Neural progenitor cell (in vitro differentiated cells): ENCODE measurements at regions not wholly inside any gene's neighbourhood (a gene's known extent, or its start where the extent isn't known, plus 50 kb on each side); places are given as distances from the start of the nearest gene placed in this dataset.

Source experiments
- CTCF ChIP-seq: fragments of 200-600 bp; sonication (generic); IDR thresholded peaks from 2 replicates; pipeline ENCODE4 v1.5.1; 2017; ENCODE audit warnings: antibody characterized with exemption, mild to moderate bottlenecking
- EZH2 ChIP-seq: fragments of 200-600 bp; sonication (generic); IDR thresholded peaks from 2 replicates; pipeline ENCODE4 v1.6.1; 2017; ENCODE audit warnings: antibody characterized with exemption, mild to moderate bottlenecking, moderate library complexity
- EZH2phosphoT487 ChIP-seq: fragments of 200-600 bp; sonication (generic); IDR thresholded peaks from 2 replicates; pipeline ENCODE4 v1.6.1; 2017; ENCODE audit warnings: antibody characterized with exemption

- TF ChIP-seq CTCF (no peak), EZH2 (no peak), EZH2phosphoT487 (no peak)
These were observed 82.6 kb upstream of the TMEM164 start for GRCh38 chrX:109920325-109920724.
